GM18507 (cell line): ENCODE measurements at regions not wholly inside any gene's neighbourhood (a gene's known extent, or its start where the extent isn't known, plus 50 kb on each side); places are given as distances from the start of the nearest gene placed in this dataset.

Experiments used
- DNase-seq: peaks from one replicate; pipeline ENCODE4 v3.0.0; 2011; ENCODE audit warnings: low read depth; ENCODE audit not compliant: insufficient read length; ENCODE audit errors: extremely low spot score
- FAIRE-seq: peaks from 2 replicates; lab custom pipeline; 2011; peaks lifted over from hg19 to GRCh38; lab: Jason Lieb, UNC

GRCh38 chr14:101202627-101203404 lies 299.3 kb upstream of the RTL1 start:
- DNase-seq (no peak), FAIRE-seq (no peak)

DNA sequence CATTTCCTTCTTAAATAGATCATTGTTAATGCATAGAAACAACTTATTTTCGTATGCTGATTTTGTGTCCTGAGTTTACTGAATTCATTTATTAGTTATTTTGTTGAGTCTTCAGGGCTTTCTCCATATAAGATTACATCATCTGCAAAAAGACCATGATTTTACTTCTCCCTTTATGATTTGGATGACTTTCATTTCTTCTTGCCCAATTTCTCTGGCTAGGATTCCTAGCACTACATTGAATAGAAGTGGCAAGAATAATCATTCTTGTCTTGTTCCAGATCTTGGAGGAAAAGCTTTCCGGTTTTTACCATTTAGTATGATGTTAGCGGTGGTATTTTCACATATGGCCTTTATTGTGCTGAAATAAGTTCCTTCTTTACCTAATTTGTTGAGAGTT lies 303.0 kb upstream of the RTL1 start:
- DNase-seq (no peak), FAIRE-seq (no peak)

DNA sequence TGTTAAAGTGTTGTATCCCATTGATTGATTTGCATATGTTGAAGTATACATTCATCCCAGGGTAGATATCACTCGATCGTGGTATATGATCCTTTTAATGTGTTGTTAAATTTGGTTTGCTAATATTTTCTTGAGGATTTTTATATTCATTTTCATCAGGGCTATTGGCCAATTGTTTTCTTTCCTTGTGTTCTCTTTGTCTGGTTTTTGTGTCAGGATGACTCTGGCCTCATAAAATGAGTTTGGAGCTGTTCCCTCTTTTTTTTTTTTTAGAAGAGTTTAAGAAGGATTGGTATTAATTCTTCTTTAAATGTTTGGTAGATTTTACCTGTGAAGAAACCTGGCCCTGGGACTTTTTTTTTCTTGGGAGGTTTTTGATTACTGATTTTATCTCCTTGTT lies 303.5 kb upstream of the RTL1 start:
- DNase-seq (no peak), FAIRE-seq (no peak)

DNA sequence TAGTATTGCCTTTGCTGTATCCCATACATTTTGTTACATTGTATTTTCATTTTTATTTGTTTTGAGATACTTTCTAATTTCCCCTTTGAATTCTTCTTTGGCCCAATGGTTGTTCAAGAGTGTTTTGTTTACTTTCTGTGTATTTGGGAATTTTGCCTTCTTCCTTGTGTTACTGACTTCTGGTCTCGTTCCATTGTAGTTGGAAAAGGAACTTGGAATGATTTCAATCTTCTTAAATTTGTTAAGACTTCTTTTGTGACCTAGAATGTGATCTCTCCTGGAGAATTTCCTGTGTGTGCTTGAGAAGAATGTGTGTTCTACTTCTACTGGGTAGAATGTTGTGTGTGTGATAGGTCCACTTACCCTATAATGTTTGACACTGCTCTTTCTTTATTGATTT lies 304.4 kb upstream of the RTL1 start:
- no peak for DNase-seq
- FAIRE-seq, result no peak

DNA sequence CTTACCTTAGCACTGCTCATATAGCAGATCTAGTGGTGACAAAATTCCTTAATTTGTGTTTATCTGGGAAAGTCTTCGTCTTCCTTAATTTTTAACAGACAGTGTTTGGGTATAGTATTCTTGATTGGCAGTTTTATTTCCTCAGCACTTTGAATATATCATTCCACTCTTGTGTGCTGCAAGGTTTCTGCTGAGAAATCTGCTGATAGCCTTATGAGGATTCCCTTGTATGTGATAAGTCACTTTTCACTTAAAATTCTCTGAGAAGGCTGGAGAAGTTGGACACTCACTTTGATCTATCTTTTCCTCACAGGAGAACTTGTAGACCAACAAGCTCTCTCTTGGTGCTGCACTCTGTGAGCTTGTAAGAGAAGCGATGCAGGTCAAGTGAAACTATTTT lies 306.1 kb upstream of the RTL1 start:
- DNase-seq (no peak), FAIRE-seq (no peak)

DNA sequence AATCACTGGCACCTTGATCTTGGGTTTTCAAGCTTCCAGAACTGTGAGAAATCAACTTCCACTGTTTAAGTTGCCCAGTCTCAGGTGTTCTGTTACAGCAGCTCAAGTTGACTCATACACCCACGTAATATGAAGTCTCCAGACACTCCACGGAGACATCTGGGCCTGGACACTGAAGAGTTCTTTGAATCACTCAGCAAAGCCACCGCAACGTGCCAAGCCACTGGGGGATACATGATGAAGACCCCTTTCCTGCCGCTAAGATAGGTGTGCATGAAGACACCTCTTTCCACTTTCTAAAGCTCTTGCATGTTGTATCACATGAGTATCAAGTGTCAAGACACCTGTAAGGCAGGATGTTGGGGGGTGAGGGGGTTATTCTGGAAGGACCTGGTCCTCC lies 311.7 kb upstream of the RTL1 start:
- DNase-seq (no peak), FAIRE-seq (no peak)

GRCh38 chr14:101215927-101216326 lies 312.4 kb upstream of the RTL1 start:
- DNase-seq (no peak), FAIRE-seq (no peak)

GRCh38 chr14:101216366-101217079 lies 313.0 kb upstream of the RTL1 start:
- FAIRE-seq (no peak), DNase-seq (no peak)

- FAIRE-seq (no peak), DNase-seq (no peak)
Observed at GRCh38 chr14:101217080-101217463, 313.6 kb upstream of the RTL1 start.

GRCh38 chr14:101217616-101218371 lies 314.3 kb upstream of the RTL1 start:
- no peak for DNase-seq
- no peak for FAIRE-seq

DNA sequence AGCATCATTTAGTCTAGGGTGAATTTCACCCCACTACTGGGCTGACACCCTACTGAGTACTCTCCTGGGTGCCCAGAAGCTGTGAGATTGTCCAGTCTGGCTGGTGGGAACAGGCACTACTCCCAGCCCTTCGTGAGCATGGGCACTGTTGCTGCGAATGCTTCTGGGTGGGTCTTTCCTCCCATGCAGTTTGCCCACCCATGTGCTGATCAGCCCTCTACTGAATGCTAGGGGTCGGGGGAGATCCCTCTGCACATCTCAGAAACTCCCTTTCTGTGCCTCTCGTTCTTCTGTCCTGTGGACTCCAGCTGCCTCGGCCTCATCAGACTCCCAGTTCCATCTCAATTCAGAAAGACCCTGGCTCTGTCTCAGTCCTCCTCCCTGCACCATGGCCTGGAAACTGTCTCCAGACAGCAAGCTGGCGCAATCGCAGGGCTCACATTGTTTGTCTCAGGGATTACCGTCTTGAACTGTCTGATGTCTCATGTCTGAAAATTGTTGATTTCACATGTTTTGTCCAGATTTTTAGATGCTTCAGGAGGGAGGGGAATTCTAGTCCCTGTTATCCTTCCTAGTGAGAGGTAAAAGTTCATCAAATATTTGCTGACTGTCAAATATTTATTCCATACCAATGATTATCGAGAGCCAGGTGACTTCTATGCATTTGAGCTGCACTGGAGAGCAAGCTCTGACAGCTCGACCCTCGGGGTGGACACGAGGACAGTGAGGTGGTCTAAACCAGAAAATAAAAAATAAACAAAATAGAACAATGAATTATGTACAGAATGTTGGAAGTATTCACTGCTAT lies 316.6 kb upstream of the RTL1 start:
- FAIRE-seq, result no peak
- no peak for DNase-seq

GRCh38 chr14:101220921-101221510 lies 317.5 kb upstream of the RTL1 start:
- FAIRE-seq, result no peak
- no peak for DNase-seq

DNA sequence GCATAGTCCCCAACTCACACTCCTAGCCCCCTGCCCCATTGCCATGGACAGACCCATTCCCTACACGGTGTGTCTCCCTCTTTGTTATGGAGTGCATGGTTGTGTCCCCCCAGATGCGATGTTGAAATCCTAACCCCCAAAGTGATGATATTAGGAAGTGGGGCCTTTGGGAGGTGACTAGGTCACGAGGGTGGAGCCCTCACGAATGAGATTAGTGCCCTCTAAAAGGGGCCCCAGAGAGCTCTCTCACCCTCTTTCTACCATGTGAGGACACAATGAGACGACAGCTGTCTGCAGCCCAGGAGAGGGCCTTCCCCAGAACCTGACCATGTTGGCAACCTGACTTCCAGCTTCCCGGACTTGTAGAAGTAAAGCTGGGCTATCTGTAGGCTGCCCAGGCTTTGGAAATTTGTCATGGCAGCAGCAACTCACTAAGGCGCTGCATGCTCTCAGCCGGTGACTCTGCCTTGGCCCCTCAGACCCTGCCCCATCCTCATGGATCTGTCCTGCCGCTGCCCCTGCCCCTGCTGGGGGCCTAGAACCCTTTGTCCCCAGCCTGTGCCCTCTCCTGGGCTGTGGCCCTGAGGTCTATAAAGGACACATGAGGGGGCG lies 318.1 kb upstream of the RTL1 start:
- DNase-seq (no peak), FAIRE-seq (no peak)

- DNase-seq (no peak), FAIRE-seq (no peak)
Observed at GRCh38 chr14:101222362-101223070, 319.0 kb upstream of the RTL1 start.

DNA sequence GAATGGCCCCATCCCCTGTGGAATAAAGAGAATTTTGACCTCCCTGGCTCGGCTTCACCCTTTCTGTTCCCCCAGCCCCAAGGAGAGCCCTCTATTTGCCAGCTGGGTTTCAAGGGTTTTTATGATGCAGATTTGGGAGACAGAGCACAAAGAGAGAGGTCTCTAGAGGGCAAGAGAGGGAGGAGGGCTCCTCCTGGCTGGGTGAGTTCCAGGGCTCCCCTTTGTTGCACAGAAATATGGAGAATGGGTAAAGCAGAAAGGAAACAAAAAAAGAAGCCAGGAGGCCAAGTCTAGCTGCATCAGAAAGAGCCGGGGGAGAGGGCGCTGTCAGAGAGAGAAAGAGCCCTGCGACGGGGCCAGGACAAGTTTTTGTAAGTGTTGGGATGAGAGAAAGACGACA lies 319.6 kb upstream of the RTL1 start:
- no peak for FAIRE-seq

DNA sequence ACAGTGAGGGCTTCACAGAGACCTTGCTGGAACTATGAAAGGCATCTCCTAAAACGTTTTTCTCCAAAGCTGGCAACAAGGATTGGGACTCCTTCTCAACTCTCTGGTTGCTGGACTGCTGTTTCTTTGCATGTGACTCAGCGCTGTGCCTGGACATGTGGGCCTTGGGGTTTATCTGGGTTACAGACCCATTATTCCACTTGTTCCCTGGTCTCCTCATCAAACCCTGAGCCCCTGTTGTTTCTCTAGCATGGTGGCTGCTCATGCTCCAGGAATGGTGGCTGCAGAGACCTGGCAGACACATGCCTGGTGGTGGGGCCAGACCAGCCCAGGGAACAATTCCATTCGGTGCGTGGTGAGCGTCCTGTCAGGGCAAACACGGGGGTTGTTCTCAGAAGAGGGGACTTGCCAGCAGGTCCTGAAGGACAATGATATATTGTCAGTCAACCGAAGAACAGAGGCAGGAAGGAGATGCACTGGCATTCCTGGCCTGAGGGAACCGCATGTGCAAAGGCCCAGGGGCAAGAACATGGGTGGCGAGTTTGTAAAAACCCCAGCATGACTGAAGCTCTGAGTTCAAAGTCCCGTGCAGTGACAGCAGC lies 320.1 kb upstream of the RTL1 start:
- no peak for DNase-seq
- FAIRE-seq, result no peak

More for the DNA sequence above, 319.6 kb upstream of the RTL1 start:
- DNase-seq, result no peak

DNA sequence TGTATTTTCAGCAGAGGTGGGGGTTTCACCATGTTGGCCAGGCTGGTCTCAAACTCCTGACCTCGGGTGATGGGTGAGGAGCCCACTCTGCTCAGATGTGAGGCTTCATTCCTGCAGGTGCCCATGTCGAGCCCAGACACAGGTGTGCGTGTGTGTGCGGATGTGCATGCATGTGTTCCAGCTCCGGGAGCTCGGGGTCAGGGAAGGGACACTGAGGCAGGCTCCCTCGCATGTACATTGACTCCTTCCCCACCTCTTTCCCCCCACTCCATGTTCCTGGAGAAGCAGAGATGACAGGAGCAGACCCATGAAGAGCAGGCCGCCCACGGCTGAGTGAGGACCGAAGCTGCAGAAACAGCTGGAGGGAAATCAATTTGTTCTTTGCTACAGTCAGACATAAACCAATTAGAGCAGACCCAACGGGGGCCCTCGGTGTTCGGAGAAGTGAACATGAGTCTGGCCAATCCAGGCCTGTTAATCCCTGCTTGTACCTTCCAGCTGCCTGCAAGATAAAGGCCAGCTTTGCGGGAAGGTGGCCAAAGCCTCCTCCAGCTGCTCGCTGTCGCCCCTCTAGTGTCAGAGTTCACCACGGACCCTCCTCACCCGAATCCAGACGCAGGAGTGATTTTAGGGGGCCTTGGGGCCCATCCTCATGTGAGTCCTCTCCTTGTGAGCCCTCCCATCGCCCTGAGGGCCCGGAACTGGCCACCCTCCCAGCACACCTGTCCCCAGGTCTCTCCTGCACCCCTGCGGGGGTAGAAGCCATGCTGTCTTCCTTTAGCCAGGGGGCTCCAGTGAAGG lies 321.0 kb upstream of the RTL1 start:
- FAIRE-seq (no peak), DNase-seq (no peak)
